Fibroblast of villous mesenchyme (primary cell): ENCODE measurements at regions not wholly inside any gene's neighbourhood (a gene's known extent, or its start where the extent isn't known, plus 50 kb on each side); places are given as distances from the start of the nearest gene placed in this dataset.
"Not testable (repeated sequence)": the region's sequence is repeated elsewhere in the genome, so short reads cannot be mapped to it uniquely, and the experiment has no call there.

Experiments used
- DNase-seq: peaks from one replicate; pipeline ENCODE4 v3.0.0-alpha.2; 2010; ENCODE audit warnings: low read depth
- H3K4me3 ChIP-seq: 2 replicates; pipeline ENCODE4 v1.5.1; 2011; ENCODE audit warnings: low read depth, mild to moderate bottlenecking, low read length
- TF ChIP-seq, protein P1 (sequence below): IDR thresholded peaks from 2 replicates; pipeline ENCODE4 v1.5.1; 2012; ENCODE audit warnings: low read depth, mild to moderate bottlenecking, low read length; ENCODE audit not compliant: insufficient read depth

DNA sequence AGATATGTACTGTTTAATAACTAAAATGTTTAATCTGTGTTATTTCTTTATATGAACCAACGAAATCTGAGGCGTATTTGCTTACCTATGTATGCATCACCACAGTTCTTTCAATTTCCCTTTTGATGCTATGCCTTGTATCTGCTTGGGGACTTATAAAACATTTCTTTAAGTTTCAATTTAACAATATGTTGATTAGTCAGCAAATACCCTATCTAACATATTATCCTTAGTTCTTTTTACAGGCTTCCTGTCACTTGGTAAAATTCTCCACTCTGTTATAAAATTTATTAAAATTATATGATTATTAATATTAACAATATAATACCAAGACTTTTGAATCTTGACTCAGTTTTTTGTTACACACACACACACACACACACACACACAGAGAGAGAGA, 174.3 kb downstream of the CPS1 start:
- TF ChIP-seq, protein P1, sequence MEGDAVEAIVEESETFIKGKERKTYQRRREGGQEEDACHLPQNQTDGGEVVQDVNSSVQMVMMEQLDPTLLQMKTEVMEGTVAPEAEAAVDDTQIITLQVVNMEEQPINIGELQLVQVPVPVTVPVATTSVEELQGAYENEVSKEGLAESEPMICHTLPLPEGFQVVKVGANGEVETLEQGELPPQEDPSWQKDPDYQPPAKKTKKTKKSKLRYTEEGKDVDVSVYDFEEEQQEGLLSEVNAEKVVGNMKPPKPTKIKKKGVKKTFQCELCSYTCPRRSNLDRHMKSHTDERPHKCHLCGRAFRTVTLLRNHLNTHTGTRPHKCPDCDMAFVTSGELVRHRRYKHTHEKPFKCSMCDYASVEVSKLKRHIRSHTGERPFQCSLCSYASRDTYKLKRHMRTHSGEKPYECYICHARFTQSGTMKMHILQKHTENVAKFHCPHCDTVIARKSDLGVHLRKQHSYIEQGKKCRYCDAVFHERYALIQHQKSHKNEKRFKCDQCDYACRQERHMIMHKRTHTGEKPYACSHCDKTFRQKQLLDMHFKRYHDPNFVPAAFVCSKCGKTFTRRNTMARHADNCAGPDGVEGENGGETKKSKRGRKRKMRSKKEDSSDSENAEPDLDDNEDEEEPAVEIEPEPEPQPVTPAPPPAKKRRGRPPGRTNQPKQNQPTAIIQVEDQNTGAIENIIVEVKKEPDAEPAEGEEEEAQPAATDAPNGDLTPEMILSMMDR, result no peak
- no peak for DNase-seq
- H3K4me3 ChIP-seq, result no peak overlapping the region

DNA sequence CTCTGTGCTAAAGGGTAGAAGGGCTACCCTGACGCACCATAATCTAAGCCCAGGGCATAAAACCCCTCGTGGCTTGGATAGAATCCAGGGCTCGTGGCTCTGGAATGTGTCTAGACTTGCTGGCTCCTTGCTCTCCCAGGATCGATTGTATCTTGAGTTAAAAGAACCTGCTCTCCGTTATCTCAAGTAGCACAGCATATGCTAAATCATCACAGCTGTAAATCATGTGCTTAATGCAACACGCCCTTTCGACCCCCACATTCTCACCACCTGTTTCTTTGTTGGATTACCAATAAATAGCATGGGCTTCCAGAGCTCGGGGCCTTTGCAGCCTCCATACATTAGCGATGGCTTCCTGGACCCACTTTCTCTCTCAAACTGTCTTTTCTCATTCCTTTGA, 190.4 kb downstream of the CPS1 start:
- not testable (repeated sequence) for DNase-seq

DNA sequence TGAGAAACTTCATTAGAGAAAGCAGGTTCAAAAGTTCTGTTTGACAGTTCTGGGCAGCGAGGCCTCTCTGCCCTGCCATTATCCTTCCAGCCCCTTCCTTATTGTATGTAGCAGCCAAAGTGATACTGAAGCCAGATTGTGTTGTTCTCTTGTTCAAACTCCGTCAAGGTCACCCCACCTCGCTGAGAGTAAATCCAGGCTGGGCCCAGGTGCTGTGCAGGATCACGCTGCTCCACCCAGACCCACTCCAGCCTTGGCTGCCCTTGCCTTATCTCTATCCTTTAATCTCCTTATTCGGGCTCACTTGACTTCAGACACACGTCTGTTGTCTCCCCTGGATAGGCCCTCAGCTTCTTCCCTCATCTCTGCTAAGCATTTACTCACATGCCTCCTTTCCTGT, 196.1 kb downstream of the CPS1 start:
- TF ChIP-seq, protein P1, result no peak
- H3K4me3 ChIP-seq, result no peak overlapping the region
- no peak for DNase-seq

More for the DNA sequence above, 190.4 kb downstream of the CPS1 start:
- not testable (repeated sequence) for H3K4me3 ChIP-seq

DNA sequence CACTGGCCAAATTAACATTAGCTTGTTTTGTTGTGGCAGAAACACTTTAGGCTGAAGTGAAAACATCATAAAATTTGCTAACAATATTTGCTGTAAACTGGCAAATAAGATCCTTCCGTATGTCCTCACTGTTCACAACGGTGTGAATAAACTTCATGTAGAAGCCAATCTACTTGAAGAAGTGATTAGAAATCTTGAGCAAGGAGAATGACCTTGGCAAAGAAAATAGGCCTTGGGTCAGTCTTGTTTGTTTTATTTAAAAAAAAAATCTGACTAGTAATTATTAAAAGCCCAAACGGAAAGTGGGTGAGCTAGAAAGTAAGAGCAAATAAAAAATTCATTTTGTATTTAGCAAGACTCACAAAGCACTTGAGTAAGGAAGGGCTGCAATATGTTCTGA, 197.0 kb downstream of the CPS1 start:
- TF ChIP-seq, protein P1, result no peak
- no peak for DNase-seq
- H3K4me3 ChIP-seq, result no peak overlapping the region

DNA sequence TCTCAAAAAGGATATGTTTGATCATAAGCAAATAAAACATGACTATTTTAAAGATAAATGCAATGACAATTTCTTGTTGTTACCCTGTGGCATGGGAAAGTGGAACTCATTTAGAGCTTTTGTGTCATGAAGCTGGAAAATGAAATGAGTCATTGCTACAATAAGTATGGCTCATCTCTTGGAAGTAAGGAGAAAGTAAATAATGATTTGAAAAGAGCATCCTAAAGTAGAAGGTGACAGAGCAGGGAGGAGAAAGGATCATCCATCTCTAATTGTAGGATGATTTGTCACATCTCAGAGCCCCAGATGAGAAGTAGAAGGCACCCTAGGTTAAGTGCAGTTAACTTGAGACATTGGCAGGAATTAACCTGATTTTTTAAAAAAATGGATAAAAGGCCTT, 200.5 kb downstream of the CPS1 start:
- DNase-seq, result no peak
- TF ChIP-seq, protein P1, result no peak
- H3K4me3 ChIP-seq, result no peak overlapping the region

DNA sequence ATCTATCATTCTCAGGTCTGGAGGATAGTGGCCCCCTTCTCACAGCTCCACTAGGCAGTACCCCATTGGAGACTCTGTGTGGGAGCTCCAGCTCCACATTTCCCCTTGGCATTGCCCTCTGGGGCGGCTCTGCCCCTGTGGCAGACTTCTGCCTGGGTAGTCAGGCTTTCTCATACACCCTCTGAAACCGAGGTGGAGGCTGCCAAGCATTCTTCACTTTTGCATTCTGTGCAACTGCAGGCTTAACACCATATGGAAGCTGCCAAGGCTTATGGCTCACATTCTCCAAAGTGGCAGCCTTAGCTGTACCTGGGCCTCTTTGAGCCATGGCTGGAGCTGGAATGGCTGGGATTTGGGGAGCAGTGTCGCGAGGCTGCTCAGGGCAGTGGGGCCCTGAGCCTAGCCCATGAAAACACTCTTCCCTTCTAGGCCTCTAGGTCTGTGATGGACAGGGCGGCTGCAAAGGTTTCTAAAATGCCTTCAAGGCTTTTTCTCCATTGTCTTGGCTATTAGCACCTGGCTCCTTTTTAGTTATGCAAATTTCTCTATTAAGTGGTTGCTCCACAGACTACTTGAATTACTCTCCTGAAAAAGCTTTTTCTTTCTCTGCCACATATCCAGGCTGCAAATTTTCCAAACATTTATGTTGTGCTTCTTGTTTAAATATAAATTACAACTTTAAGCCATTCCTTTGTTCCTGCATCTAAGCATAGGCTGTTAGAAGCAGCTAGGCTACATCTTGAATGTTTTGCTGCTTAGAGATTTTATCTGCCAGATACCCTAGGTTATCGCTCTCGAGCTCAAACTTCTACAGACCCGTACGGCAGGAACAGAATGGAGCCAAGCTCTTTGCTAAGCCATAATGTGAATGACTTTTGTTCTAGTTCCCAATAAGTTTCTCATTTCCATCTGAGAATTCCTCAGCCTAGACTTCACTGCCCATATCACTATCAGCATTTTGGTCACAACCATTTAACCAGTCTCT, 206.5 kb downstream of the CPS1 start:
- no peak for DNase-seq
- no peak overlapping the region for H3K4me3 ChIP-seq
- TF ChIP-seq, protein P1, result no peak

DNA sequence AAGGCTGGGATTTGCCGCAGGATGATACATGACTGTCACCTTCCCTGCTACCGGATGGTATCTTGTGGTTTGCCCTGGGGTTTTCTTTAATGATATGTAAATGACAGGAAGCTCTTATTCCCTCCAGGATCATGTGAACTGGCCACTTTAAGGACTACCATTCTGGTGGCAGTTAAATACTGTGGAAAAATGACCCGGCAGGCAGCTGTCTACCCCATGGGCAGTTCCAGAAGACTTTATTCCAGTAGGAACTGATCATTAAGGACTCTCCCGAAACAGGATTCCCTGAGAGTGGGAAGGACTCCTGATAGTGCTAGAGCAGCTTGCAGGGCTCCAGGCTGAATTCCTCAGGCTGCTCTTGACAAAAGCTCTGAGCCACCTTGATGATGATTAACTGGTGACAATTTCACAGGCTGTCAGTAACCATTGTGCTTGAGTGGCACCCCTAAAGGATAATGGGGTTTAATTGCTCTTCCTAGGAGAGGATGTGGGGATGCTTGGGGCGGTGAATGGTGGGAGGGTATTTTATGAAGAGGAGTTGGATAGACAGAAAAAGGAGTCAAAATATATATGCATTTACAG, 212.0 kb downstream of the CPS1 start:
- TF ChIP-seq, protein P1, result no peak
- DNase-seq, result no peak
- H3K4me3 ChIP-seq, result no peak overlapping the region
